Adrenal gland (tissue), 9 donors: ENCODE measurements at regions not wholly inside any gene's neighbourhood (a gene's known extent, or its start where the extent isn't known, plus 50 kb on each side); places are given as distances from the start of the nearest gene placed in this dataset.

Experiments
- DNase-seq, 7 donors: peaks; one replicate each; pipeline ENCODE4 v3.0.0-alpha.2; 2019 to 2020
- H3K27ac ChIP-seq, 5 donors: fragments of 200-600 bp; sonication (generic) in 4 of 5; 1 replicate in 3 of 5; 2 replicates in 2 of 5; pipeline versions ENCODE4 v1.5.1 to v1.8.0; 2016 to 2020; ENCODE audit warnings: mild to moderate bottlenecking in 1 of 5
- H3K27me3 ChIP-seq: fragments of 200-600 bp; 2 replicates; pipeline ENCODE4 v1.8.0; 2021
- H3K36me3 ChIP-seq, 2 donors: fragments of 200-600 bp; replicated peaks in 1 of 2; 1 replicate in 1 of 2; 2 replicates in 1 of 2; pipeline versions ENCODE4 v1.5.1 to v1.8.0; 2018 to 2022
- H3K4me1 ChIP-seq, 2 donors: fragments of 200-600 bp; replicated peaks in 1 of 2; 1 replicate in 1 of 2; 2 replicates in 1 of 2; pipeline versions ENCODE4 v1.5.1 to v1.8.0; 2018 to 2021
- H3K4me3 ChIP-seq, 4 donors: fragments of 200-600 bp; sonication (generic) in 3 of 4; one replicate each; pipeline ENCODE4 v1.5.1; 2016 to 2018
- H3K9me3 ChIP-seq, 3 donors: fragments of 200-600 bp; sonication (generic) in 1 of 3; replicated peaks in 1 of 3; 1 replicate in 2 of 3; 2 replicates in 1 of 3; pipeline versions ENCODE4 v1.5.1 to v1.8.0; 2016 to 2021
- CTCF ChIP-seq, 6 experiments: fragments of 450-650 bp in 4 of 6; fragments of 200-600 bp in 2 of 6; sonication (generic) in 1 of 6; IDR thresholded peaks; 1 replicate in 5 of 6; 2 replicates in 1 of 6; pipeline versions ENCODE4 v1.5.1 to v1.8.0; 2016 to 2021; ENCODE audit warnings: antibody characterized with exemption in 6 of 6, mild to moderate bottlenecking in 2 of 6, moderate library complexity in 1 of 6
- POLR2A ChIP-seq, 2 donors: fragments of 450-650 bp; IDR thresholded peaks; one replicate each; pipeline ENCODE4 v1.6.1; 2017; ENCODE audit warnings: antibody characterized with exemption in 2 of 2, mild to moderate bottlenecking in 2 of 2, moderate library complexity in 1 of 2
- WGBS, 4 donors: extraction: QIAGEN DNeasy Blood & Tissue Kit in 2 of 4; methylation state at CpG; one replicate each; pipeline versions ENCODE4 v1.1.5 to v1.1.7; 2013 to 2017; 5-methylcytosine and 5-hydroxymethylcytosine counted together
- intact Hi-C, 2 donors: fragments of 100-400 bp; cut with DNase I; formaldehyde crosslinking; loops; one replicate each; pipeline versions ENCODE4 v1.14.1 to v1.15.0; 2022 to 2023
- donor health status: healthy with polysubstance abuse.
- donor health status: Bipolar disorder and iron deficiency.
- donor health status: DM: yes; HTN: yes; CAD: no.
- donor health status: DM: no; HTN: no; CAD: no.
- donor health status: DM: no; HTN: no; CAD: no.

DNA sequence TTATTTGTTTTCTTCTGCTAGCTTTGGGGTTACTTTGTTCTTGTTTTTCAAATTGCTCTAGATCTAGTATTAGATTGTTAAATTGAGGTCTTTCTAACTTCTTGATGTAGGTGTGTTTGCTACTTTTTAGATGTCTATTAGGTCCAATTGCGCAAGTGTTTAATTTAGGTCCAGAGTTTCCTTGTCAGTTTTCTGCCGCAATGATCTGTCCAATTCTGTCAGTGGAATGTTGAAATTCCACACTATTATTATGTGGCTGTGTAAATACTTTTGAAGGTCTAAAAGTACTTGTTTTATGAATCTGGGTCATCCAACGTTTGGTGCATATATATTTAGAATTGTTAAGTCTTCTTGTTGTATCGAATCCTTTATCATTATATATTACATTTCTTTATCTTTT, 324.4 kb upstream of the SGO1 start:
- Histone ChIP-seq H3K27ac (no peak overlapping the region), H3K27me3 (no peaks in the 10 kb centered on the region), H3K4me1 (no peaks in the 10 kb centered on the region), H3K36me3 (no peaks in the 10 kb centered on the region), H3K9me3 (no peaks in the 10 kb centered on the region), H3K4me3 (no peak overlapping the region)
- WGBS, 4 donors, result 47 to 59% (median 58%) methylated on average over 4 of the region's 4 CpGs
- TF ChIP-seq CTCF (IDR thresholded peaks at IDR 0.05) (no peak), POLR2A (IDR thresholded peaks at IDR 0.05) (no peak)
- intact Hi-C loops, result no loop called here
- DNase-seq, result no peak

DNA sequence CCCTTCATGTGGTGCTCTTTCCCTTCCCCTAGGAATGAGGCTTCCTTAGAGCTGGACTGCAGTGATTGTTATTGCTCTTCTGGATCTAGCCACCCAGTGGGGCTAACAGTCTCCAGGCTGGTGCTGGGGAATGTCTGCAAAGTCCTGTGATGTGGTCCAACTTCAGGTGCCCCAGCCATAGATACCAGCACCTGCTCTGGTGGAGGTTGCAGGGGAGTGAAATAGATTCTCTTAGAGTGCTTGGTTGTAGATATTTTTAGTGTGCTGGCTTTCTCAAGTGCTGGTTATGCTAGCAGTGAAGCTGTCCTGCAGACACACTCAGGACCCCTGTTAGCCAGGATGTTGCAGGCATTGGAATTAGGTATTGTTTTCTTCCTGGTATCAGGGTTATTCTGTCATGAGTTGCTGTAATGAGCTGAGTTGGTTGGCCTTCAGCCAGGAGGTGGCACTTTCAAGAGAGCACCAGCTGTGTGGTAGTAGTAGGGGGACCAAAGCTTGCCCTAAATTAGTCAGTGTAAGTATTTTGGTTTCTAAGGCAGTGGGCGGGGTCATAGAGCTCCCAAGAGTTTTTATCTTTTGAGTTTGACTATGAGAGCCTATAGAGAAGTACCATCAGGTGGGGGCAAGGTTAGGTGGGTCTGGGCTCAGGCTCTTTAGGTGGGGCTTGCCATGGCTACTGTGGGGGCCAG, 317.5 kb upstream of the SGO1 start:
- DNase-seq, result no peak

GRCh38 chr3:20490996-20491395, 305.0 kb upstream of the SGO1 start:
- no peak overlapping the region for H3K4me3 ChIP-seq

More for the DNA sequence above, 317.5 kb upstream of the SGO1 start:
- Histone ChIP-seq H3K36me3 (no peaks in the 10 kb centered on the region), H3K27ac (no peak overlapping the region), H3K27me3 (no peaks in the 10 kb centered on the region), H3K4me1 (no peaks in the 10 kb centered on the region), H3K4me3 (no peak overlapping the region), H3K9me3 (no peaks in the 10 kb centered on the region)
- intact Hi-C loops, result no loop called here
- TF ChIP-seq POLR2A (IDR thresholded peaks at IDR 0.05), result no peak
- no peak for TF ChIP-seq CTCF (IDR thresholded peaks at IDR 0.05)
- 80 to 88% (median 83%) methylated on average over 1 of the region's 1 CpG for WGBS, 4 donors

DNA sequence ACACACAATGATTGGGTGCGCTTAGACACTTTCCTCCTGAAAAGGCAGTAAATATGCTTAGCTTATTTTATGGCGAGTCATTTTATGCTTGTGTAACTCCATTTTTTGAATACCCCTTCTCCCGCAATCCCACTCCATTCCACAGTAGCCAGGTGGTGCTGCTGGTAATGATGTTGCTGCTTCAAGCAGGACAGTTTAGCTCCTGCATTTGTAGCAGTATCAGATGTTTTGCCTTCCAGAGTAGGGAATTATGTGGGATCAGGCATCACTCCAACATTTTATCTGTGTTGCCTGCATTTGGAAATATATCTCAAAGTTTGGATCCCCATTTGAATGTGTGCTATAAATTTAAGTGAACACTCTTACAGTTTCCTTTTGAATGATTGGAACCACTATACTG, 302.1 kb upstream of the SGO1 start:
- no peak for TF ChIP-seq POLR2A (IDR thresholded peaks at IDR 0.05)
- TF ChIP-seq CTCF (IDR thresholded peaks at IDR 0.05), result no peak
- H3K27ac ChIP-seq, result no peak overlapping the region
- intact Hi-C loops, result no loop called here
- no peaks in the 10 kb centered on the region for H3K4me1 ChIP-seq
- no peak overlapping the region for H3K4me3 ChIP-seq
- no peaks in the 10 kb centered on the region for H3K36me3 ChIP-seq
- H3K27me3 ChIP-seq, result no peaks in the 10 kb centered on the region
- H3K9me3 ChIP-seq, result peaks cover 0 to 3% (median 0%) of the 10 kb centered on the region in 3 donors
- WGBS, 4 donors, result 61 to 91% (median 83%) methylated on average over 3 of the region's 3 CpGs
- DNase-seq, result no peak

More at GRCh38 chr3:20490996-20491395, 305.0 kb upstream of the SGO1 start:
- Histone ChIP-seq H3K4me1 (no peaks in the 10 kb centered on the region), H3K9me3 (peaks cover 0 to 6% (median 0%) of the 10 kb centered on the region in 3 donors), H3K27ac (no peak overlapping the region), H3K36me3 (no peaks in the 10 kb centered on the region), H3K27me3 (no peaks in the 10 kb centered on the region)
- TF ChIP-seq CTCF (IDR thresholded peaks at IDR 0.05) (no peak), POLR2A (IDR thresholded peaks at IDR 0.05) (no peak)
- DNase-seq, result no peak
- intact Hi-C loops, result no loop called here
- WGBS, 4 donors, result 25 to 46% (median 28%) methylated on average over 1 of the region's 1 CpG
